HPDE6-E6E7 (cell line): ENCODE measurements at regions not wholly inside any gene's neighbourhood (a gene's known extent, or its start where the extent isn't known, plus 50 kb on each side); places are given as distances from the start of the nearest gene placed in this dataset.

Experiments
- DNase-seq: peaks from one replicate; pipeline ENCODE4 v3.0.0; 2011; ENCODE audit warnings: missing footprints; ENCODE audit errors: extremely low spot score

GRCh38 chr1:13878021-13878420 lies 178.0 kb downstream of the PRDM2 start:
- DNase-seq = no peak

- no peak for DNase-seq
Observed at GRCh38 chr1:13878451-13878850, 178.5 kb downstream of the PRDM2 start.

GRCh38 chr1:13881385-13882088 lies 181.5 kb downstream of the PRDM2 start:
- no peak for DNase-seq

DNA sequence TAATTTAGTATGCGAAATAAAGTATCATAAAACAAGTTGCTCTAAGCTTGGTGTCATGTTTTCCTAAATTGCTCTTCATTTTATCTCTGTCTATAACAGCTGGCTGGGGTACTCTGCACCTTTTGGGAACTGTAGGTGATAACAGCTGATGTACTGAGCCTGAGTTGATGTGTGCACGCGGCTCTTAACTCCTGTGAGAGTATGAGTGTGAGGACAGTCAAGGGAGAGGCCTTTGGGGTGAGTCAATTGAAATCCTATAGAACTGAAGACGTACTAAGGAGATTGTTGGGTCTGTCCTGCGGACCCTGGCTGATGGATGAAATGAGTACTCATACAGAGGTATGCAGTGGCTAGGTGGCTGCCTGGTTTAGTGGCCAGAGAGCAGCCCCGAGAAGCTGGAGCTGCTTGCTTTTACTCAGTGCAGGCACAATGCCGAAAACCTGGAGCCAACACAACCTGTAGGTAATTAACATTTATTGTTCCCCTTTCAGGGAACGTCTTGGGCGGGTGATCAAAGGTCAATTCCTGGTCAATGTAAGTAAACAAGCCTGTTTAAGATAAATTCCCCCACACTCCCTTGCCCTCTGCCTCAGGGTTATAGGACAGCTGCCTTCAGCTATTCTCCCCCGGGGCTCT lies 188.5 kb downstream of the PRDM2 start:
- no peak for DNase-seq

DNA sequence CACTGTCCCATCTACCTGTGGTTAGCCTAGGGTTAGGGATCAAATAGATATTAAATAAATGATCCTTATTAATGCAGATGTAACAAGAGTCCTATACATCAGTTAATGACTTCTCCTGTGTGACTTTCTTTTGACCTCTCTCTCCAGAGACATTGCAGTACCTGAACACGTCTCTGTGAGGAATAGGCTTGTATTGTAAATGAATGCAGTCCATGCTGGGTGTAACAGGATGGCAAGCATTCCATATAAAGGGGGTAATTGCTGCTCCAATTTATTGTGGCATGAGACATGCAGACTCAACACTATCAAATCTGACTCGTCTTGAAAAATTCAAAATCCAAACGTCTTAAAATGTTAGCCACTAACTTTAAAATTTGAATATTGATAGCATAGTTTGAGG lies 189.5 kb downstream of the PRDM2 start:
- DNase-seq = no peak

DNA sequence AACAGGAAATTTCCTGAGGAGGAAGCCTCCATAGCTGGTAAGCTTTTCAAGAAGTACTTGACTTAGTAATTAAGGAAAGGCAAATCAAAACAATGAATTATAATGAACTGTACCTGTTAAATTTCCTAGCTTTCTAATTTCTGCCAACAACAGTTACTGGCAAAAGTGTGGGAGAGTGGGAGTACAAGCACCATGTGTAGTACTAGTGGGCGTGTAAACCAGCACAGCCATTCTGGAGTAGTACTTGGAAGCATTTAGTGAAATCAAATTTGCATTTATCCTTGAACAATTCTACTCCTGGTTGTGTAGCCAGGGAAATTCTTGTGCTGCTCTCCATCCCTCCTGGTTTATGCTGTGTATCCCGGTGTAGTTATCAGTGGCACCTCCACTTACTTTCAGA lies 190.8 kb downstream of the PRDM2 start:
- DNase-seq = no peak

- DNase-seq = no peak
Observed at GRCh38 chr1:13892198-13892597, 192.2 kb downstream of the PRDM2 start.

GRCh38 chr1:13892671-13893325 lies 192.8 kb downstream of the PRDM2 start:
- no peak for DNase-seq

DNA sequence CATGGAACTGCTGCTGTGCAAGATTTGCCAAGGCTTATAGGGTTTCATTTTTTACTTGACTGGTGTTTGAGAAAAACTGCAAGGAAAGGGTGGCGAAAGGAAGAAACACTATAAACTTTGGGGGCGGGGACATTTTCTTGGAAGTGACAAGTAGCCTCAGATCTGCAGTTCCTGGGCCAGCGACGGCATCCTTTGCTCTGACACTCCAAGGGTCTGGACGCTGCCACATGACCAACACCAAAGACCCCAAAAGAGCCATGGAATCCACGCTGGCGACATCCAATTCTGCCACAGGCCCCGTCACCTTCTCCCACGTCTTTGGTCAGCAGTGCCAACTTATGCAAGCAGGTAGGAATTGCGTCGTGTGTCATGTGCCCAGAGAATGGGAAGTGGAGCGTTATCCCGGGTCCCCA lies 193.4 kb downstream of the PRDM2 start:
- DNase-seq = no peak

DNA sequence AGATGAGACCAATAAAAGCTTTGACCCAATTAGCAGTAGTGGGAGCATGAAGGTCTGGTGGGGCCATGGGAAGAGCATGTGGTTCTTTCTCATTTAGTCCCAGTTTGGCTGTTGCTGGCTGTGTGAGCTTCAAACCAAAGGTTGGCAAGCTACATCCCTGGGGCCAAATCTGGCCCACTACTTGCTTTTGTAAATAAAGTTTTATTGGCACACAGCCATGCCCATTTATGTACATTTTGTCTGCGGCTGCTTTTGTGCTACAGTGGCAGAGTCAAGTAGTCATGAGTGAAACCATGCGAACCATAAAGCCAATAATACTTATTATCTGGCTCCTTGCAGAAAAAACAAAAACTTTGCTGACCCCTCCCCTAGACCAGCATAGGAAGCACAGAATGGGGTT lies 196.9 kb downstream of the PRDM2 start:
- DNase-seq = no peak

- no peak for DNase-seq
Observed at GRCh38 chr1:13898406-13898805, 198.4 kb downstream of the PRDM2 start.

- no peak for DNase-seq
Observed at GRCh38 chr1:13899856-13900255, 199.9 kb downstream of the PRDM2 start.

DNA sequence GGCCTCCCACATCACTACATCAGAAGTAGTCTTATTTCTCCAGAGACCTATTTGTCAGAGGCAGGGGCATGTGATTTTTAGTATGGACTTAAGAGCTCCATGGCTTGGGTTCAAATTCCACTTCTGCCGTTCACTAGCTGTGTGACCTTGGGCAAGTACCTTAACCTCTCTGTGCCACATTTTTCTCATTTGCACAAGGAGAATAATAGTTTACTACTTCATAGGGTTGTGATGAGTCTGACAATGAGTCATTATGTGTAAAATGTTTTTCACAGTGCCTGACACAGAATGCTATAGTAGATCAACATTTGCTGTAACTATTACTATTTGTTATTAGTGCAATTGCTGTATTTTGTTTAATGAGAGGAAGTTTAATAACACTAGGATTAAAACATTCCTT lies 200.6 kb downstream of the PRDM2 start:
- no peak for DNase-seq

GRCh38 chr1:13901039-13901438 lies 201.1 kb downstream of the PRDM2 start:
- no peak for DNase-seq

GRCh38 chr1:13901597-13901996 lies 201.6 kb downstream of the PRDM2 start:
- DNase-seq = no peak

DNA sequence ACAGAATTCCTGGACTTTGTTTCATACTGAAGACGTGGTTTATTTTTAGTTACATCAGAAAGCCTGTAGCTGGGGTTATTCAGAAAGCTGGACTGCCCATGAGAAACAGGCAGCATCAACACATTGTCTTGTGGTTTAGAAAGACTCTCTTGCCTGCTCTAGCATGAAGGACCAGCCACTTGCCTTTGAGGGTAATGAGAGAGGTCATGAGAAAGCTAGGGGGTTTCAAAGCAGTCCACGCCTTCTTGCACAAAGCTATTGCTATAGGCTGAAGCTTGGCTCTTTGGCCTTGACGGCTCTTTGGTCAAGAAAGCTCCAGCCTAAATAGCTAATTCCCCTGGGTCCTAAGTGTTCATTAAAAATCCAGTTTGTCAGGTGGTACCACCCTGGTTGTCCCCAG lies 208.1 kb downstream of the PRDM2 start:
- DNase-seq = no peak

- no peak for DNase-seq
Observed at GRCh38 chr1:13911697-13912619, 212.0 kb downstream of the PRDM2 start.

- DNase-seq = no peak
Observed at GRCh38 chr1:13913396-13913795, 213.4 kb downstream of the PRDM2 start.

DNA sequence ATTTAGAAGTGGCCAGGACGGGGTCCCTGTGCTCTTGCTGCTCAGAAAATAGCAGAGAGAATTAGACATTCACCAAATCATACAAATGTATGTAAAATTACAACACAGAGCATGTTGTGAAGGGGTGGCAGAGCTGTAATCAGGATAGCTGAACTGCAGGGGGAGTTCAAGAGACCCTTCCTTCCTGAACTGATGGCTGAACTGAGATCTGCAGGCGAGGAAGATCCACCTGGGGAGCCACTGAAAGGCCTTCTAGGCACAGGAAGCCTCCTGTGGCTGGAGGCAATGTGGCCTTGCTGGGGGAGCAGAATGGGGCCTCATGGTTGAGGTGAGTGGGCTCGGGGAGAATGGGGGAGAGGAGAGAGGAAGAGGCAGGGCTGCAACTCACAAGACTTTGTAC lies 216.5 kb downstream of the PRDM2 start:
- no peak for DNase-seq

DNA sequence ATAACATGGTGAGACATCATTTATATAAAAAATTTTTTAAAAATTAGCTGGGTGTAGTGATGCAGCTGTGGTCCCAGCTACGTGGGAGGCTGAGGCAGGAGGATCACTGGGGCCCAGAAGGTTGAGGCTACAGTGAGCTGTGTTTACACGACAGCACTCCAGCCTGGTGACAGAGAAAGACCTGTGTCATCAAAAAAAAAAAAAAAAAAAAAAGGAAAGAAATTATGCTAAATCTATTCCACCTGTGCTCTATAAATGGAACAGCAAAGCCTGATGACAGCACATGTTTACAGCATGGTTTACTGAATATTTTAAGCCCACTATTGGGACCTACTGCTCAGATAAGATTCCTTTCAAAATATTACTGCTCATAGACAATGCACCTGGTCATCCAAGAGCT lies 217.6 kb downstream of the PRDM2 start:
- DNase-seq = no peak

DNA sequence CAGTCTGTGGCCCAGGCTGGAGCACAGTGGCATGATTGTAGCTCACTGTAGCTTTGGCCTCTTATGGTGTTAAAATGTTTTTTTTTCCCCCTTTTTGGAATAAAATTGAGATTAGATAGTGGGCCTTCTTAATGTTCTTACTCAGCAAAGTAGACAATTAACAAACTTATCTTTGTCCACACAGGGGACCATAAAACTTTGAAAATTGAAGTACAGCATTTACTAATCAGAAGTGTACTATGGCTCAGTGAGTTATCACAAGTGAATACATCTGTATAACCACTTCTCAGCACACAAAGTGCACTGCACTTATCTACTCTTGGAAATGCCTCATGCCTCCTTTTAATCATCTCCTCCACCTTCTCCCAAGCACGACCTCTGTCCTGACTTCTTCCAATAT lies 218.9 kb downstream of the PRDM2 start:
- no peak for DNase-seq

DNA sequence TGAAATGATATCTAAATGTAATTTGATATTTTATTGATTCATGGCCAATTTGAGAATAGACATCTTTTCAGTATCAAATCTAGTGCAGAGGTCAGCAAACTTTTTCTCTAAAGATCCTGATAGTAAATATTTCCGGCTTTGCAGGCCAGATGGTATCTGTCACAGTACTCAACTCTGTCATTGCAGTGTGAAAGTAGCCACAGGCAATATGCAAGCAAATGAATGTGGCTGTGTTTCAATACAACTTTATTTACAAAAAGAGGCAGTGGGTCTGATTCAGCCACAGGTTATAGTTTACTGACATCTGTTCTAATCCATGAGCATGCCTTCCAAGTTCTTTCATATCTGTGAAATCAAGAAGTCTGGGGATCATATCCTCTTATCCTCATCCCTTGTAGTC lies 221.2 kb downstream of the PRDM2 start:
- DNase-seq = no peak
